GM18499 (cell line): ENCODE measurements at regions not wholly inside any gene's neighbourhood (a gene's known extent, or its start where the extent isn't known, plus 50 kb on each side); places are given as distances from the start of the nearest gene placed in this dataset.
"Not testable (repeated sequence)": the region's sequence is repeated elsewhere in the genome, so short reads cannot be mapped to it uniquely, and the experiment has no call there.

Experiments
- ATAC-seq: cut with Tn5 transposase; IDR thresholded peaks from one replicate; pipeline ENCODE4 v1.9.1; 2021; ENCODE audit warnings: moderate number of reproducible peaks; ENCODE audit not compliant: insufficient read depth, unreplicated experiment

DNA sequence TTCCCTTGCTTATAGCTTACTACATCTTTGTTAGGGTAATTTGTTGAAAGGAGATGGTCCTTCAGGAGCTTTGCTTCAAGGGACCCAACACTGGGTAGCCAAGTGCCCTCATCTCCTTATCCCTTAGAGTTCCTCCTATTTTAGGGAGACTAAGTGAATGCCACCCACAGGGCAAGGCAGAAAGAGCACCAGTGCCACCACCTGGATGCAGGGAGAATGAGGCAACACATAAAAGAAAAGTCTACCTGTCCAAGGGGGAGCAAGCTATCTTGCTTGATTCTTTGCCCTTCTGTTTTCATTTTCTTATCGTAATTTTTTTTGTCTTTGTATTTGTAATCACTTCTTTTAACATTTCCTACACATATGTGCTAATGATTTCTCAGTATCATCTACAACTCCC is 205.5 kb downstream of the NPR3 start:
- no peak for ATAC-seq

DNA sequence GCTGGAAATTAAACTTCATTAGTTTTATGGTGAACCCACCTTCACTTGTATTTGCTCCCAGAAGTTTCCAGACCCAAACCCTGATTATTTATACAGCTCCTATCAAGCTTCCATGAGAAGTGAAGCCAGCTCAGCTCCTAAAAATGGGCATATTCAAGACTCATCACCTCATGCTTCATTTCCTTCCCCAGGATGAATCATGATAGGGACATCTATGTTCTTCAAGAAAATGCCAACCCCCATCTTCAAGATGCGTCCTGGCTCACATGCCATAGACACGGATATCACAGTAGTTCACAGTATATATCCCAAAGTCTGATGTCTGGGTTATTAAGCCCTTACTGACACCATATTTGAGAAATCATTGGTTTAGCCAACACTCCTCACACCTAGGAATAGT is 217.6 kb downstream of the NPR3 start:
- ATAC-seq: no peak

DNA sequence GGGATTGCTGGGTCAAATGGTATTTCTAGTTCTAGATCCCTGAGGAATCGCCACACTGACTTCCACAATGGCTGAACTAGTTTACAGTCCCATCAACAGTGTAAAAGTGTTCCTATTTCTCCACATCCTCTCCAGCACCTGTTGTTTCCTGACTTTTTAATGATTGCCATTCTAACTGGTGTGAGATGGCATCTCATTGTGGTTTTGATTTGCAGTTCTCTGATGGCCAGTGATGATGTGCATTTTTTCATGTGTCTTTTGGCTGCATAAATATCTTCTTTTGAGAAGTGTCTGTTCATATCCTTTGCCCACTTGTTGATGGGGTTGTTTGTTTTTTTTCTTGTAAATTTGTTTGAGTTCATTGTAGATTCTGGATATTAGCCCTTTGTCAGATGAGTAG is 220.3 kb downstream of the NPR3 start:
- ATAC-seq: not testable (repeated sequence)

DNA sequence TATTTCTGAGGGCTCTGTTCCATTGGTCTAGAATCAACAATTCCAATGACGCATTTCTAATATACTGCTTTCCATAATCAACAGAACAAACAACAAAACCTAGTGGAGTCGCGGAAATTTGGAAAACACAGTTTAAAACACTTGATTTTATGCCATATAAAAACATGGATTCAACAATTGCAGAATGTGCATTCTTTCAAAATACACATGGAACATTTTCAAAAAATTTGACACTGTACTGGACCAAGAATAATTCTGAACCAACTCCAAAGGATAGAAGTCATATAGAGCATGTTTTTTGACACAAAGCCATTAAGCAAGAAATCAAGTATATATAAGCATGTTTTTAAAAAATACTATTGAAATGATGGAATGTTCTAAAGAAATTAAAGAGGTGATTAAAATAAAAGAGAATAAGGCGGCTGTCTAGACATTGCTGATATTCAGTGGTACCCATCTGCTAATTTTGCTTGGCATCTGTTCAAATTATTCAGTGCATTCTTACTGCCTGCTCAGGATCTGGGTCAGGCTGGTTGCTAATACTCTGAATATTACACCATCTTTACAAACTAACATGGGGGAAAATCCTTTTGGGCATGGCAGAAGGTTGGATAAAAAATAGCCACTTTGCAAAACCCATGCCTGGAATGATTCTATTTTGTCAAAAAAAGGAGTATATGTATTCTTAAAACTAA is 221.3 kb downstream of the NPR3 start:
- ATAC-seq: no peak

DNA sequence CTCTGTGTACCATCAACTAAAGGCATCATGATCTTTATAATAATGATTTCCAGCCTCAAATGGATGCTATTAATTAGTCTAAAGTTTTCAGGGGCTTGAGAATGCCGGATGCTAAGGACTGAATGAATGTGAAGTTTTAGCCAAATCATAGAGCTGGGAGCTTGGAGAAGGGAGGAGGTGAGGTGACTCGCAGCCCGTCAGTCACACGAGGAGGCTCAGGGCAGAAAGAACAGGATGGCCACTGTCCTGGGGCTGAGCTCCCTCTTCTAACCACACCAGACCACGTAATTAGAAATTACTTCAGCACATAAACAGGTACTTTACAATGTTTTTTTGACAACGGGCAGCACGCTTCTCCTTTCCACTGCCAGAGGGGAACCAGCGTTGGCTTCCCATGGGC is 222.6 kb downstream of the NPR3 start:
- no peak for ATAC-seq

DNA sequence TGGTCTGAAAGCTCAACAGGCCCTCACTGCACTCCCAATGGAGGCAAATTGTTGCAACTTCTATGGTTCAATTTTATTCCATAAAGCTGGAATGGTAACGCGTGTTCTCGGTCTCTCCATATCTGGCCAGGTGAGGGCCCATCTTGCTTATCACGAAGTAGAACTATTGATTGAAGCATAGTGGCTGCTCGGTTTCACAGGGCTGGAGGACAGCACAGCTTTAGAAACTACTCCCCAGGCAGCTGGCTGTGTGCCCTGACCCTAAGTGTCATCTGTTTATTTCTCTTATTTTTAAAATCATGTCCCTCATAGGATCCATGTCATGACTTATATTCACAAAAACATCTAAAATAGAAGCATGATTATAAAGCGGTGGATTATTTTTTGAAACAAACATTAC is 223.4 kb downstream of the NPR3 start:
- no peak for ATAC-seq

DNA sequence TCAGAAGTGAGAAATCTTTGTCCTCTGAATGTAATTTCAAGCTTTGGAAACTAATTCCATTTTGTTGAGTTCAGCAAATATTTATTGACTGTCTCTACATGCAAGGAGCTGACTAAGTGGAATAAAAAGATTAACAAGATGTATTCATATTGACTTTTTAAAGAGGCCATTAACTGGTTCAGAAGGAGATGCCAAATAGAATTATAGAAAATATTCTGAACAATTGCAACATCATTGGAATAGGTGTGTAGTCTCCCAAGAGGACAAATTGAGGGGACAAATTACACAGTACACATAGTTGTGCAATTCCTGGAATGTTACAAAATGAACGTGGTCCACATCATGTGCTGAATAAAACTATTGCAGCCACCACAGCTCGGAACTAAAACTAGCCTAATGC is 224.2 kb downstream of the NPR3 start:
- no peak for ATAC-seq

DNA sequence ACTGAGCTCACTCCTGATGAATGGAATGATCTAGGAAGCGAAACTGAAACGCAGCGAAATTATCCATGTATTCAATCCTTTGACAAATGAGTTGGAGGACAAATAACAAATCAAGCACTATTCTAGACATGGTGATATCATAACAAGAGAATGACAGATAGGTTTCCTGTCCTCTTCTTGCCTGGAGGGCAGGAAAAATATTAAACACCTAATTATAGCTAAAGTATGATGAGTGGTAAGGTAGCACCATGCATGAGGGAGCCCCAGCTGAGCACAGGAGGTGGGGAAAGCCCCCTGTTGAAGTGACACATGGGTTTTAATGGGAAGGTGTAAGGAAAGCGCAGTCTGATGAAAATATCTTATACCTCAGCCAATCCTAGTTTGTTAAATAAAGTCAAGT is 225.2 kb downstream of the NPR3 start:
- no peak for ATAC-seq

DNA sequence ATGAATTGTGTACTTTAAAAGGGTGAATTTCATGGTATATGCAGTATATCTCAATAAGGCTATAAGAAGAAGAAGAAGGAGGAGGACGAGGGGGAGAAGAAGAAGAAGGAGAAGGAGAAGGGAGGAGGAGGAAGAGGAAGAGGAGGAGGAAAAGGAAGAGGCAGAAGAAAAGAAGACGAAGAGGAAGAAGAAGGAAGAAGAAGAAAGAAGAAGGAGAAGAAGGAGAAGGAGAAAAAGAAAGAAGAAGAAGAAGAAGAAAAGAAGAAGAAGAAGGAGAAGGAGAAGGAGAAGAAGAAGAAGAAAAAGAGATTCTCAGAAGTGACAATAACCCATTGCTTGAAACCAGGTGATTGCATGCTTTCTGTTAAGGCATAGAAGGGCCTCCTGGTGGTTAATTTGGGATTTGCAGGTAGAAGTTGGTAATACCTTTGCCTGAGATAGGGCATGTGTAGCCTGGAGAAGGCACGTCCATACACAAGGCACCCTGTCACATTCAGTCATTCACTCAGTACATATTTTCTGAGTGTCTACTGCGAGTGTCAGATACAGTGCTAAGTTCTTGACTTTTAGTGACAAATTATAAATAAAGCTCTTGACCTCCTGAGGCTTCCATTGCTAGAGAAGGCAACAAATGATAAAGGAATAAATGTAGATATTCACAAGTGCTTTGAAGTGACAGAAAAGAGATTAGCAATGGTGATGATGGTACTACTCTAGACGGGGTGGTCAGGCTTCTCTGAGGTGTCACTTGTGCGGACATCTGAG is 231.3 kb downstream of the NPR3 start:
- ATAC-seq: peak; percentile 87

DNA sequence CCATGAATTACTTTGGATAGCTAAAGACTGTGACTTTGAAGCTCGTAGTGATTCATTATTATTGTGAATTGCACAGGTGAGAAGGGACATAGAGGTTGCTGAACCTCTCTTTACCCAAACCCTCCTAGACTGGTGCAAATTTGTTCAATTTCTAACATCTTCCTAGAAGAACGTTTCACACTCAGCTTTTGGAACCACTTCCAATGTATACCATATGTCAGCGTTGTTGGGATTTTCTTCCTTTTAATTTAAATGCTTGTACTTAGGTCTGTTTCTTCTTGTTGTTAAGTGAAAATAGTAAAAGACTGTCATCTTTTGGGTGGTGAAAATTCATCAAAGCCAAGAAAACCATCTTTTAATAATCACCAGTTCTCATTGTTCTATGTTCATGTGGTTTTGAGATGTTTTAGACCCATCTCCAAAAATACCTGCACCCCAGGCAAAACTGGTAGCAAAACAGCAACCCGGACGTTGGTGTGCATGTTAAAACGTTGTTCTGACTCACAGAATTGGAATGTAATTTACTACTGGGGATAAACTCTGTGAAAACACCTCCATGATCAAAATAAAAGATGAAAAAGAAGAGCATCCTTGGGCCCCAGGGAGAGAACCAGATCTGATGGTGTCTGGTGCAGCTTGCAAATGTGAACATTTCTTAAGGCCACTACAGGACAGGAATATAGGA is 238.3 kb downstream of the NPR3 start:
- no peak for ATAC-seq

DNA sequence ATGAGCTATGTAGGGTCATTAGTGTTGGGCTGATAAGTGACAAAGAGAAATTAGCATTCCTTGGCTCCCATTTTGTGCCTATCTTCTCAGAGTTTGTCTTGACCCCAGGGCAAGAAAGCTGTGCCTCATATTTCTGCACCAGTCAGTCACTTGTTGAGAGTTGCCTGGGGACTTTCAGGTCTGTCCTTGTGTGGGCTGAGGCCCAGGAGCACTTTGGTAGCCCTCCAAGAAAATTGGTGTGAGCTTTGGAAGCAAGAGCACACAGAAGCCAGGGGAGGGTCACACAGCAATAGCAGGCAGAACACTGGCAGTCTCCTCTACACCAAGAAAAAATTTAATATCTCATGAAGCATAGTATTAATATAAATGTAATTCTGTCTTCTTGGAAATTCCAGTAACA is 239.9 kb downstream of the NPR3 start:
- ATAC-seq: no peak

DNA sequence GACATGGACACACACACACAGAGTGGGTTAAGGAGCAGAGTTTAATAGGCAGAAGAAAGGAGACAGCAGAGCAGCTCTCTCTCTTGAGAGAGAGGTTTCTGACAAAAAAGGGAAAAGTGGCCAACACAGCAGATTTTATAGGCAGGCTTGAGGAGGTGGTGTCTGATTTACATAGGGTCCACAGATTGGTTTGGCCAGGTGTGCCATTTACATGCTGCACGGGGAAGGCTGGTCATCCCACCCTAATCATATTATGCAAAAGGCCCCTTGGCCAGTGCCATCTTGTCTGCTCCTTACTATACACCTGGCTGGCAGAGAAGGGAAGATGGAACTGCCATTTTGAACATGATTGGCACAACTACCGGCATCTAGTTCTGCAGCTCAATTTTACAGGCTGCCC is 240.8 kb downstream of the NPR3 start:
- no peak for ATAC-seq

DNA sequence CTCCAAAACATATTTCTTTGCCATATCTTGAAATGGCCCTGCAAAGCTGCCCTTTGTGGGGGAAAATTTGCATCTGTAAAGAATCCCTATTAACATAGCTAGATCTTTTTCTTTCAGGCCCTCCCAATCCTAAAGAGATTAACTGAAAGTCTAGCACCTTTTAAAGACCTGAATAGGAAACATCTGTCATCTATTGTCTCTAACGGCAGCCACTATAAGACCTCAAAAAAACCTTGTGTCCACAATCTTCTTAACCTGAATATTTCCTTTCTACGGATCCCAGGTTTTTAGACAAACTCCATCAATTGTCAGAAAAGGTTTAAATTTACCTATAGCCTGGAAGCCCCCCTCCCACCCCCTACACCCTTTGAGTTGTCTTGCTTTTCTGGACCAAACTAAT is 241.3 kb downstream of the NPR3 start:
- ATAC-seq: not testable (repeated sequence)

DNA sequence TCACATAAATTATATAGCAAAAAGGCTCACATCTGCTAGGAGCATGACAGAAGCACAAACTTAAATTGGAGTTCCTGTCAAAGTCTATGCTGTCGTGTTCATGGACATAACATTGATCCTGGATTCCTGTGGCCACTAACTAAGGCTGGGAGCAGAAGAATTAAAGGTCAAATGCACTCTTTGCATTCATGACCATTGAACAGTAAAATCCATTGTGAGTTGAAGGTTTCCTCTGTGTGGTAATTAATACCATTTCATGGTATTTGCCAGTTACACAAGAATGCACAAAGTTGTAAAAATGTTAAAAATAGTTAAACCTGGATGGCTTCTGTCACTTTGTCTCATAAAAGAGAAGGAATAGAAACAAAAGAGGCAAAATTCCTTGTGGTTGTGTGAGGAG is 242.6 kb downstream of the NPR3 start:
- ATAC-seq: no peak

DNA sequence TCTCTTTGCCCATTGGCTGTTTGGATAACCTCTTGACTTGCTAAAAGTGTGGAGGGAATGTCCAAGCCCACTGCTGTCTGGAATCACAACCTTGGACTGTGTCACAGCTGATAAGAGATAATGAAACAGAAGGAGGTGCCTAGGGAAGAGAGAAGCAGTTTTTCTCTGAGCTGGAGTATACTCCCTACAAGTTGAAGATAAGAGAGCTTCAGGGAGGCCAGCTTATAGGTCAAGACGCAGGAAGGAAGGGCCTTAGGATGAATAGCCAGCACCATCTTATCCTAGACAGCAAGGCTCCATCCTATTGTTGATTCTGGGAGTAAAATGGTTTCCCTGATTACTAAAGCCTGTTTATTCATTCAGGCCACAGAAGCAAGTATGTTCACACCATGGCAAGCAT is 244.7 kb downstream of the NPR3 start:
- ATAC-seq: no peak

DNA sequence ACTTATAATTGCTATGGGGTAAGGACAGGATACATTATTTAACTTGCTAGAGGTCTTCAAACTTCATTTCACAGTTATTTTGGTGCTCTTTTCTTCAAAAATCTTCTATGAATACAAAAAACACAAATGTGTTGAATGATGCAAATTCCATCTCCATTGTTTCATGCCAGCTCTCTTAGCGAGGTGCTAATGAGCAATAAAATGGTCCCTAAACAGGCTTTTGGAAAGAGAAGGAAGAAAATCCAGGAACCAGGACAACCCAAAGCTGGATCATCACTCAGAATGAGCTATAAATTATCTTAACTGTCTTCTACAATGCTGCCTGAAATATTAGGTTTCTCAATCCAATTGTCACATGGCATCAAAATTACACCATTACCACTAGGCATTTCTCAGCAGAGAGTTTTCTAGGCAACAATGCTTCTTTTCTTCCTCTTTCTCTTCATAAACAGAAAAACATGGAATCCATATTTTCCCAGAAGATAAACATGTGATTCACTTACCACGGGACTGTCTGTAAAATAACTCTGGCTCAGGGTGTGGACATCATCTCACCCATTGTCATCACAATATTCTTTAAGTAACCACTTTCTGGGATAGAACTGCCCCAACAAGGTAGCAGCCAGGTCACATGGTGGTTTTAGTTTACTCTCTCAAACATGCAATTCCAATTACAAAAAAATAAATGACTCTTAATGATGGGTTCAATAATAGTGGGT is 249.4 kb downstream of the NPR3 start:
- ATAC-seq: no peak

DNA sequence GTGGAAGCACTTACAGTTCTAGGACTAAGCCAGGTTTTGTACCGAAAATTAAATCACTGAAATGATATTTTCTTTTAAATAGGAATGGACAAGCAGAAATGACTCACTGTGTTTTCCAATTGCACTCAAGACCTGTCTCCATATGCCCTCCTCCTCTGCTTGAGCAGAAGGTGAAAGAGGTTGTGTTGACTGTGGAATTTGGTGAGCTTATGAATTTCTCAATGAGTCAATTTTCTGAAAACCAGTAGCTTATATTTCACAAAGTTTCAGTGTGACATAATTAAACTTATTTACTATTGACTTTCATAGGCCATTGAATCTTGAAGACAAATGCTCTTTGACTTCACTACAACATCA is 249.9 kb downstream of the NPR3 start:
- no peak for ATAC-seq

DNA sequence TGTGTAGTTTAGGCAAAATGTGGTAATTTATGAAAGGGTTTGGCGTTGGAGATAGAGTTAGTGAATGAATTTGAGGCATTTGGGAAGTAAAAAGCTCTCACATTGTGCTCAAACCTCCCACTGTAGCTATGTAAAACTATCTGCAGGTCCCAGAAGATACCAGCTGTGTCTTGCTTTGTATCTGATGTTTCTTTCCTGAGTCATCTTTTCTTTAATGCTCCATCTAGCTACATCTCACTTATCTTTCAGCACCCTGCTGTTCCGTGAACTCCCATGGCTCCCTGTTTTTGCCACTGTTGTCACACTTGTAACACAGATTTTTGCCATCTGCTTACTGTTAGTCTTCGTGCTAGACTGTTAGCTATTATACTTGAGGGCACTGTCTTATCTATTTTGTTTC is 253.1 kb downstream of the NPR3 start:
- ATAC-seq: no peak

DNA sequence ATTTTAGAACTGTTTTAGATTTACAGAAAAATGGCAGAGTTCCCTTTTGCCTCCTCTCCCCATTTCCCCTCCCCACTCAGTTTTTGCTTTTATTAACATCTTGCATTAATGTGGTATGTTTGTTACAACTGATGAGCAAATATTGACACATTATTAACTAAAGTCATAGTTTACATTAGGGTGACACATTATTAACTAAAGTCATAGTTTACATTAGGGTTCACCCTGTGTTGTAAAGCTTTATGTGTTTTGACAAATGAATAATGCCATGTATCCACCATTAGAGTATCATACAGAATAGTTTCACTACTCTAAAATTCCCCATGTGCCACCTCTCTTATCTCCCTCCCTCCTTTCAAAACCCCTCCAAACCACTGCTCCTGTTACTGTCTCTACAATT is 262.5 kb downstream of the NPR3 start:
- ATAC-seq: no peak

DNA sequence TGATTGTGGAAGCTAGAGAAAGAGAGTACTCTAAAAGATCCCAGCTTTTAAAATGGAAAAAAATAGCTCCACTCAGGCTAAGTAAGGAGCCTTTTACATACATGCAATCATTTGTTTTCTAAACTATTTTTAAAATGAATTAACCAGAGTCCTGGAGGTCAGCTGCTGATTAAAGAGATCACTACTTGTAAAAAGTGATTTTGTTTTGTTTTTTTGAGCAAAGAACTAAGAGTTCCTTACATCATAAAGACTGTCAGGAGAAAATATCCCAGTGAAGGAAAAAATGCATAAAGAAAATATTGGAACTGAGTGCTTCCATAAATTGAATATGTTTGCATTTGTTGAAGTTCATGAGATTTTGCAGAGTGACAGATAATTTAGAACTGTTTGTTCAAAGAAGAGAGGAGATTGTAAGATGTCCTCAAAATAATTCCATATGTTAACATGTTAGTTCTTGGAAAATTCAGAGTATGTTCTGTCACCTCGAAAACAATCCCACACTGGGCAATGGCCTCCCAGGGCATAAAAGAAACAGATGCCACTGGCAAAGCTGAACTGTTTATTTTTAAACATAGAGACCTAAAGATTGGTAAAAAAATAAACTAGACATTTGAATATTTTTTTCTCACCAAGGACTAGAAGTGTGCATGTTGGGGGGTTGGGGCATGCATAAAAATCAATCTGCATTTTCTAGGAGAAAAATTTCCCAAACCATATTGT is 264.7 kb downstream of the NPR3 start:
- no peak for ATAC-seq
